NCI-H2227 (cell line): ENCODE measurements at regions not wholly inside any gene's neighbourhood (a gene's known extent, or its start where the extent isn't known, plus 50 kb on each side); places are given as distances from the start of the nearest gene placed in this dataset.

Experiments
- DNase-seq: peaks from one replicate; lab custom pipeline; 2025; ENCODE audit not compliant: unreplicated experiment; lab: John Stamatoyannopoulos, UW

DNA sequence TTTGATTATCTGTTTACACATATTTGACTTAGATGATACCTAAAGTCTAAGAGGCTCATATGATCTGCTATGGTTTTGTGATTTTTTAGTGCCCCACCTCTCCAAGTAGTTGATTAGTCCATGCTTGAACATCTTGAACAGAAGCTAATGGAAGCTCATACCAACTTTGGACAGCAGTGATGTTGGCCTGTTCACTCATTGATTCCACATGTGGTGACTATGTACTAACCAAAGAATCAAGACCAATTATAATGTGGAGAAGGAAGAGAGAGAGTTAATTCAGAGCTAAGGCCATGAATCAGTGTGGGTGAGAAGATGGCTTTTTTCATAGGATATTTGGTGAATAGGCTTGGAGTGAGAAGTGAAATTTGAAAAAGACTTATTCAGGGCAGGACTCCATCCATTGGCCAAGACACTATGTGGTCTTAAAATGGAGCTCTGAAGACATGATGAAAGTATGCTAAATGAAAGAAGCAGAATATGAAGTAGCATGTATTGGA lies 178.3 kb upstream of the TWIST2 start:
- no peak for DNase-seq

DNA sequence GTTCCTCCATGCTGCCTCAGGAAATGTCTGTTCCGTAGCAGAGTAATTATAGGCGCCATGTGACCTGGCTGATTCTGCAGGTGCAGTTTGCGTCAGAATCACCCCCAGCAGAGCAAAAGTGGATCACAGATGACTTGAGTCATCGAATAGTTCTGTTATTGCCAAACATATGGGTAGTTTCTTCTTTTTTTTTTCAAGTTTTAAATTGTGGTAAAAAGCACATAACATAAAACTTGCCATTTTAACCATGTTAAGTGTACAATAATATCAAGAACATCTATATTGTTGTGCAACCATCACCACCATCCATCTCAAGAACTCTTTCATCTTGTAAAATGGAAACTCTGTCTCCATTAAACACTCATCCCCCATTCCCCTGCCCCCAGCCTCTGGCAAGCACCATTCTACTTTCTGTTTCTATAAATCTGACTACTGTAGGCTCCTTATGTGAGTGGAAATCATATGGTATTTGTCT lies 177.7 kb upstream of the TWIST2 start:
- DNase-seq = no peak

DNA sequence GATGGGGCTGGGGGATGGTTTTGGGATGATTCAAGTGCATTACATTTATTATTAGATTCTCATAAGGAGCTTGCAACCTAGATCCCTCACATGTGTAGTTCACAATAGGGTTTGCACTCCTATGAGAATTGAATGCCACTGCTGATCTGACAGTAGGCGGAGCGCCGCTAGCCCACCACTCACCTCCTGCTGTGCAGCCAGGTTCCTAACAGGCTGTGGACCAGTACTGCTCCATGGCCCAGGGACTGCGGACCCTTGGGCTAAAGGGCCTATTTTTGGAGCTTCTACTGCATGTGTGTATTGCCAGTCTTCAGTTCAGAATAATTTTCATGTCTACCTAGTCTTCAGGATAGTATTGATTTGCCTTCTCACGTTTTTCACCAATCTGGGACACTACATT lies 165.3 kb upstream of the TWIST2 start:
- DNase-seq = no peak

DNA sequence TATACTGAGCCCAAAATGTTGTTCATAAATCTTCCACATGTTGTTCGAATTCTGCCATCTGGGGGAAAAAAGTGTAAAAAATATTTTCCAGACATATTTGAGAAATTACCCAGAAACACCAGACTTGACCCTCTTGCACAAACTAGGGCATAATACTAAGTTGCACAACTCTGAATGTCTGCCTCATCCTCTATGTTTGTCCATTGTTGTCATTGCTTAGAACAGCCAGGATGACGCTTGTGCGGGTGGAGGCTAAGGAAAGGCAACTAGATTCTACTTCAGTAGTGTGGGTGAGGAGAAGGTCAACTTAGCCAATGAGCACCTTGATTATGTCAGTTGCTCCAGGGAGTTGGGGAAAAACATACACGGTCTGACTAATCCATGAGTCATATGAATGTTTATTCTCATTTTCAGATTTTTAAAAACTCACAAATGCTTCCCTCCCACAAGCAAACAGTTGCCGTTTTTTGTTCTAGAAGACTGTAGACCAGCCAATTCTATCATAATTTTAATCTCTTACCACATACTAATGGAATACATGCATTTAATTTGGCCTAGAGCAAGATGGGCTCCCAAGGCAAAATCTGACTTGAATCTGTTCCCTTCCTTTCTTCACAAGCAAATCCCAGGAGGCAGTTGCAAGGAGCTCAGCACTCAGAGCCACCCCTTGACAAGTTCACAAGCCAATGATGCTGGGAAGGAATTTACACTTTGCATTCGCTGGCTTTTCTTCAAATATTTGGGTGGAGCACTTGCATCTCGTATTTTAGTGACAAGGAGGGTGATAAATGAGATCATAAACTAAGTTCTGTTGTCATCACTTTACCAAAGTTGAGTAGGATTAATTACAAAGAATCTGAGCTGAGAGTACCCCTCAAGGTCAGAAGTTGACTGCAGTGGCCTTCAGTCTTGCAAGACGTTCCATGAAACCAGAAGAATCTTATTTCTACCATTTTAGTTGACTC lies 163.2 kb upstream of the TWIST2 start:
- DNase-seq = no peak

DNA sequence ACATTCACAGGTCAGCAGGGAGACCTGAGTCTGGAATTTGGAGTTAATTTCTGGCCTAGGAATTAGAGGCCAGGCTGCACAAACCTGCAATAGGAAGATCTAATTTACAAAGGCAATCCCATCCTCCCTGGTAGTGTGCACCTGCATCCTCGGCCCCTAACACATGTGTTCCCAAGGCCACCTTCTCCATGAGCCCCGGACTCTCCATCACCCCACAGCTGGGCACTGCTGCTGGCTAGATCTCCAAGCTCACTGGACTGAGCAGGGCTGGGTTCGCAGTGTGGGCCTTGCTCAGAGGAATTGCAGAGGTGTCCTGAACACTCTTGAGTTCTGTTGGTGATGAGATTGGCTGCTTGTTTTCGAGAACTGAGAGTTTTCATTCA lies 162.6 kb upstream of the TWIST2 start:
- DNase-seq = no peak

DNA sequence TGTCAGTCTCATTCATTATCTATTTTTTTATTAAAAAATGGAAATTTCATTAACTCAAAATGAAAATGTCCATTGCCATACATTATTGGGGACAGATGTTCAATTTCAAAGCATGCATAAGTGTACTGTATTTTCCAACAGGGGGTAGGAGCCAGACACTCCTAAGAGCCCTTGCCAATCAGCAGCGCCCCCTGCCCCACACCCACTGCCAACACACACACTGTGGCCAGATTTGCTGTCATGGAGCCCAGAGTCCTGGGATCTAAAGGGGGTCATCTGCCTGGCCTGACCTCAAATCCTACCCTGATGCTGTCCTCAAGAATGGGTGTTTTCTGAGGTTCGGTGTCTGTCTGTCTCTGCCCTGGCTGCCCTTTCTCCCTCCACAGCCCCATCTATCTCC lies 162.2 kb upstream of the TWIST2 start:
- no peak for DNase-seq

DNA sequence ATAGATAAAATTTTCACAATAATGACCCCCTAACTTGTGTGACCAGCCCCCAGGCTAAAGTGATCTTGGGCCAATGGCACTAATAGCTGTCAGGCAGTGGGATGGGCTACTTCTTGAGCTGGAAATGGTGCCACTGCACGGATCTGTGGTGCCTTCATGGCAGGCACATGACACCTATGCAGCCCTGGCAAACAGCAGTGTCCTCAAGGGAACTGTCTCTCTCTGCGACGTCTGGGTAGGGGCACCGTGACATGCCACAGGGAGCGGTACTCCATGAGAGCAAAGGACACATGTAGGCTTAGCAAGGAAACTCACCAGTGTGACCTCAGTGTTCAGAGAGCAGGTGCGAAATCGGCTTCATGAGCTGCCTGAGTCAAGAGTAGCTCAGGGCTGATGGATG lies 161.7 kb upstream of the TWIST2 start:
- no peak for DNase-seq

DNA sequence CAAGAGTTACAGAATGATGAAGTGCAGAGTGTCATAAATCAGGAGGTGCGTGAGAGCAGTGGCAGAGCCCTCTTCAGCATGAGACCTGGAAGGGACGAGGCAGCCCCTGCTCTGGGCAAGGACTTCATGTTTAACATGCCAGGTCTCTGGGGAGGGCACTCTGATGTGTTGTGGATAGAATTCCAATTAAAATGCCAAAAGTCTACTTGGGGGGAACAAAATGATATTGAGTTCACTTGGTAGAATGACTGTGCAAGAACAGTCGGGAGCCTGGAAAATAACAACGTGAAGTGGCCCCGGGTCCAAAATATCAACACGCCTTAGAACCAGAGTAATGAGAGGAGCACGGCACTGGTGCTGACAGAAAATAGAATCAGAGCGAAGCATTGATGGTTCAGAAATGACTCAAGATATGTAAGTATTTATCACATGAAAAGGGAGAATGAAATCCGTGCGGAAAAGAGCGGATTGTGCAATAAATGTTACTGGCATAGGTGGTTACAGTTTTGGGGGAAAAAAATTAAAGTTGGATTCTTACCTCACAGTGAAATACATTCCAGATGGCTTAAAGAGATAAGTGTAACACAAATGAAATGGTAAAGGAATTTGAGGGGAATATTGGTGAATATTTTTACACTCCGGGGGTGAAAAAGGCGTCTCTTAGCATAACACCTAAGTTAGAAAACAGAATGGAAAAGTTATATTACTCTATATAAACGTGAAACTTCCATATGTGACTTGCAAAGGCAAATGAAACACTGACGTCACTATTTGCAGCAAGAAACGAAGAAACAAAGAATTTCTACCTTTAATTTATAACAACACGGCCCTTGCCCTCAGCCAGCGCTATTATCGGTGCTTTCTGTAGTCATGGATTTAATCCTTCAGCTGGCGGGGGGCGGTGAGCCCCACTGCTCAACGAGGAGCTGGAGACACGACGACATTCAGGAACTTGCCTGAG lies 159.4 kb upstream of the TWIST2 start:
- no peak for DNase-seq

DNA sequence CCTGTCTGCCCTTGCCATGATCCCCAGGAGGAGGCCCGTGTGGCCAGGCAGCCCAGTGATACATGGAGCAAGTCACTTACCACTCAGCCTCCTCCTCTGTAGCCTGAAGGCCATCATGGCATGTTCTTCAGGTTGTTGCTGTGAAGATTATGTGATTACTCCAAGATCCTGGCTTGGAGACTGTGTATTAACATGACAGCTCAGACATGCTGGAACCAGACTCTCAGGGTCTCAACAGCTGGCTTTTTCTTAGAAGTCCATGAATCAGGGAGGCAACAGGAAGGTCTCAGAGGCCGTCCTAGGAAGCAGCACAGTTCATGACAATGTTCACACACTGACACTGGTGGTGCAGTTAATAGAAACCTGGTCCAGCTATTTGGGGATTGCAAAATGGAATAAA lies 158.6 kb upstream of the TWIST2 start:
- no peak for DNase-seq

DNA sequence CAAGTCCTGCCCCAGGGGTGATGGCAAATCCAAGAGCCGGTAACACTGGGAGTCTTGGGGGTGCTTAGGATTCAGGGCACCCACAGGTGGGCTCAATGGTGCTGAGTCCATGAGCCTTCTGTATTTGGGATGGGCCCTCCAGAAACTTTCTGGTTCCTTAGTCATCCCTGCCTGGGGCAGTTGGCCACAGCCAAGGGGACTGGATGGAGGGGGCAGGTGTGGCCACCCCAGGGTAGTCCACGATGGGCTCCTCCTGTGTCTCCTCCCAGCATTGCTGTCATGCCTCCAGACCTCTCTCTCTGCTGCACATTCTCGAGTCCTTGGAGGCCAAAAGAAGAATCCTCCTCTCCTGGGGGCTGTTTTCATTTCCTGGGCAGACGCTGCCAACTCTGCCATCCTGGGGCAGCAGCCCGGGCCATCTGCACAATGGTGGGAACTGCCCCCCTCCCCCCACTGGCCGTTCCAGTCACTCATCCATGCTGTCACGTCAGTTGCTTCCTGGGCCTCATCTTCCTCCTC lies 158.0 kb upstream of the TWIST2 start:
- no peak for DNase-seq

DNA sequence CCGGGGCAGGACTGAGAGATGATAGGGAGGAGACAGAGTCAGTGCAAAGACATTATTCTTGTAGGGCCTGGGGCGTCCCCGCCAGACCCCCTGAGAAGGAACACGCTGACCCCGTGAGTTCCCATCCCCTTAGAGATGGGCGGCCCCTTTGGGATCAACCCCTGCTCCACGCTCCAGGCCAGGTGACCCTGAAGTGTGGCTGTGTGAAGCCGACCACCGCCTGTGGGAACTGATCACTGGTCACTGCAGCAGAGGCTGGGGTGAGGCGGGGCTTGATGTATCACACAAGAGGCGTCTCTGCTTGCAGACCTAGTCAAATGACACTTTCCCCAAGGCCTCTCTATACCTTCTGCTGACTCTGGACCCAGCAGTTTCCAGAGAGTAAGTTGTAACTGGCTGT lies 157.4 kb upstream of the TWIST2 start:
- no peak for DNase-seq

DNA sequence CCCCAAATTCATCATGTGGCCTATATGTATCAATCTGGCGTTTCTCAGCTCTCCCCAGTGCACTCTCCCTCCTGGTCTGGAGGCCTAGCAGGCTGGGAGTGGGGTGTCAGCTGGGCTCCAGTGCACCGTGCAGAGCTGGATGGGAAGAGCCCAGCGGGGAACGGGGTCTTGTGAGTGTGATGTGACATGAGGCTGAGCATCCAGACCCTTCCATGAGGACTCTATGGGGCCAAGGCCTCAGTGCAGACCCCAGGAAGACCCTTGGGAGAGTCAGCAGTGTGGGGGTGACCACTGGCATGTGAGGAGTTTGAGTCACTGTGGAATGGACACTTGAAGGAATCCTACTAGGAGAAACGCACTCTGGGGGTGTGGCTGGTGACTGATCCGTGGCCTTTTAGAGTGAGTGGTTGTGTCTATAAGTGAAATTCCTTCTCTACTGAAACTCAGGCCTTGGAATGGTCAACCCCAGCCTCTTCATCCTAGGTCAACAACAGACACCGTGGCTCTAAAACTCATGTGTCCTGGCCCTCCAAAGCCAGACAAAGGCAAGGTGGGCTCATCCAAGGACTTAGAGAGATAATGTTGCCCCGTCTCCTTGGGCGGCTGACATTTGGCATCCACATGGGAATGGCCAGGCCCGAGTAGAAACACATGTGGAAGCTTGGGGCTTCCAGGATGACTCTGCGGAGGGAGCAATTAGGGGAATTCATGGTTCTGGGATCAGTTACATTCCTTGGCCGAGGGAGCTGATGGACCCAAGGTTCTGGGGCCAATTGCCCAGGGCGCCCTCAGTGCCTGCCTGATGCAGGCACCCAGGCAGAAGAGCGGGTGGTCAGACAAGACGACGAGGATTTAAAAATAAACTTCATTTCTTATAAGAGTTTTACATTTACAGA lies 156.0 kb upstream of the TWIST2 start:
- no peak for DNase-seq

DNA sequence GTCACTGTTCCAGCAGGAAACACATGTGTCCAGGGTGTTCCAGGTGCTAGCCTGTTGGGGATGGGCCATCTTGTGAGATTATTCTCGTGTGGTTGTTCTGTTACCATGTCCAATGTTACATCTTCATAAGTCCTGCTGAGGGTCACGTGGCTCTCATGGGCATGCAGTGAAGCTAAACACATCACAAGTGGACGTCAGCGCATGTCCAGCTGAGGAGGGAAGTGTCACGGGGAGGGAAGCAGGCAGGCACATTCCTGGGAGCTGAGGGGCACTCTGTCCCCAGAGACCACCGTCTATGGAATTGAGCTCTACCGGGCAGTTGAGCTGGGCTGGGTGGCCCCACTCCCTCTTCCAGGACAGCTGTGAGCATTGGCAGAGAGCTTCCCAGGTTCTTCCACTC lies 155.3 kb upstream of the TWIST2 start:
- no peak for DNase-seq

DNA sequence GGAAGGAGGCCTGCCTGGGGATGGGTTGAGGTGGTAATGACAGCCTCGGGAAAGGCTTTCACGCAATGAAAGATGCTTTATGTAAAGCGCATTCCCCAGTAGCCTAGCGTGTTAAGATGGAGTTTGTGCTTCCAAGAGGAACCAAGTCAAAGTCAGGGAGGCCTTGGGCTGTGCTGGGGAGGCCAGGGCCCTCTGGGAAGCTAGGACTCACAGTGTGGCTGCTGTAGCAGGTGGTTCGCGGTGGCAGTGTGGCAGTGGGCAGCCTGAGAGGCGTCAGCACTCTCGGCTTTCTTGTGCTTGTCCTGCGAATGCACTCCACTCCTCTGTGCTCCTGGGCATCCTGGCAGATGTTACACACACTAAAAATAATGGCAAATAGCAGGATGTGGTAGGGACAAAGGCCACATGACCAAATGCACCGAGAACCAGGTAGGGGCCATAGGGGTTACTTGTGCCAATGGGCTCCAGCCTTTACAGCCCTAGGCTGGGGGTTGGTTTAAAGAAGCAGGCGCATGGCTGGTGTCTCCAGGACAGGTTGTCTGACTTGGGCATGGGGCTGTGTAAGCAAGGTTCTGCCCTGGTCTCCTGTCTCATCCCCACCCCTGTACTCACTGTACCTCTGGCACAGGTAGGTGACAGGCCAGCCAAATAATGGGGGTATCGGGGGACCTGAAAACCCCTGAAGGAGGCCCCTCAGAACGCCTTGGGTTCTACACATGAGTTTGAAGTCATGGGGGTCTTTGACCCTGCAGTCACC lies 154.4 kb upstream of the TWIST2 start:
- DNase-seq = no peak

DNA sequence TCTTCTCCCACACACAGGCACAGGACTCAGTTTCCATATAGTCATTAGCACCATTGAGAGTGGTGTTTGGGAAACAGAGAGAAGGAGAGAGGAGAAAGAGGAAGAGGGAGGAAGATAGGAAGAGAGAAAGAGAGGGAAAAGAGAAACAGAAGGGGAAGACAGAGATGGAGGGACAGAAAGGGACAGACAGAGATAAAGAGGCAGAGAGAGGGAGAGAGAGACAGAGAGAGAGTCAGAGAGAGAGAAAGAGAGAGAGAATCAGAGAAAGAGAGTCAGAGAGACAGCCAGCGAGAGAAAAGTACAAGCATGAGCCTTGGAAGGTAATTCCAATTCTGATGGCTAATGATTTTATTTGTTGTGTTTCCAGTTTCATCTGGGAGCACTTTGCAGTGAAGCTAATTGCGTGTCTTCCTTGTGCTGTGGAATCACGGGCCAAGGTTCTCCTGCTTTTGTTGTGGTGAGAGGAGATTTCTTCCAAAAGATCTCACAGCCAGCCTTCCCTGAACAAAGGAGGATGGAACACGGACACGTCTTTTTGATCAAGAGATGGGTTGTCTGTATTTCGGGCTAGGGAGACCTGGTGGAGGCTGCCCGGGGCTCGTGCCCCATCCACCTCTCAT lies 153.6 kb upstream of the TWIST2 start:
- no peak for DNase-seq

DNA sequence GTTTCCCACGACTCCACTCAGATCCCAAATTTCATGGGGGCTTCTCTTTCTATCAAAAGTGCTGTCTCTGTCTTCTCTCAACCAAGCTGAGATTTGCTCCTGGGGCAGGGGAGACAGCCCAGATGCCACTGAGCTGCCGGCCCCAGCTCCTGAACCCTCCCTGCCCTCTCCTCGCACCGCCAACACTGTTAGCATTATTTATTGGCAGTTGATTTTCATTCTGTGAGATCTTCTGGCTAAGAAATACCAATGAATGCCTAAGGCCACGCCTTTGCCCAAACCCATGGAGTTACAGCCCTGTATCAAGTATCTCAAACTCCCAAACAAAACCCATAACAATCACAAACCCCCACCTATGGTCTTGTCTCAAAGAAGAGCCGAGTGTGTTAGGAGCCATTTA lies 153.0 kb upstream of the TWIST2 start:
- DNase-seq = no peak

DNA sequence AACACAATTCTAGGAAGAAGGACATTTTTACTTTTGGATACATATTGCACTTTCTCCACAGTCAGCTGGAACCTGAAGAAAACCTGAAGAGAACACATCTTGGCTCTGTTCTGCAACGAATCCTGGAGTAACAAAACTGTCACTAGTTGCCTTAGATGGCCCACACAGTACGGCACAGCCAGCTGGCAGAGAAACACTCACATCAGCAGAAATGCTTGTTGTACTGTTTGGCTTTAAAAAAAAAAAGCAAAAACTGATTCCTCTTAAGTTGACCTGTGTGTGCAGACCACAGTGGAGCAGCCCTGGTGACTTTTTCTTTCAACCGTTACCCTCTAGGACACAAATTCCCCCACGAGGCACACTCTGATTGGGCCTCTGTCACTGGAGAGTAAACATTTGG lies 152.3 kb upstream of the TWIST2 start:
- DNase-seq = no peak

DNA sequence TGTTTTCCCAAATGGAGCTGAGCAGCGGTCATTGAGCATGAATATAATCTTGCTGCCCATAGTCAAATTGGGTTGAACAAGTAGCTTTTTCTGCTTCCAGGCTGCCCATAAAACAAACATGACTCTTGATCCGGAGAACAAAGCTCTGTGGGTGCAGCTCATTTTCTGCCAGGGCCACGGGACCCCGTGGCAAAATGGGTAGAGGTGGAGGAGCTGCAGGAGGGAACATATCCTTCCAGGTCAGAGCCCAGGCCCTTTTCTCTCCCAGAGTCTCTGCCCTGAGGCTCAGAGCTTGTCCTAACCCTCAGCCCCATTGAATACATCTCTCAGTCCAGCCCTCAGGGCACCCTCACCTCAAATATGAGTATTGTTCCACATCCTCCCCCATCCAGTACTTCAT lies 151.6 kb upstream of the TWIST2 start:
- DNase-seq = no peak

DNA sequence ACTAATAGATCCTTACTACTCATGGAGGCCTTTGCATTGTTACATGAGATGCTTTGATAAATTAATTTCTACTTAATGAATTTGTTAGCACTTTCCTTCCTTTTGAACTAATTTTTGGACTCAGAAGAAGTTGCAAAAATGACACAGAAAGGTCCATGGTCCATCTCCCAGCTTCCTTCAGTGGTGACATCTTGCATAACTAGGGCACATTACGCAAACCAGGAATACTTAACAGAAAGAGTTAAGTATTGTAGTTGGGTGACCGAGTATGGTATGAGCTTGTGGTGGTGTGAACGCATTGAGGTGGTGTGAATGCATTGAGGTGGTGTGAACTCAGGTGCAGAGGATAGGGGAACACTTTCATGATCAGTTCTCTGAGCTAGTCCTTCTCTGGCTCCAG lies 151.1 kb upstream of the TWIST2 start:
- DNase-seq = no peak
